ENCODE measurements at regions not wholly inside any gene's neighbourhood (a gene's known extent, or its start where the extent isn't known, plus 50 kb on each side); places are given as distances from the start of the nearest gene placed in this dataset.

DNA sequence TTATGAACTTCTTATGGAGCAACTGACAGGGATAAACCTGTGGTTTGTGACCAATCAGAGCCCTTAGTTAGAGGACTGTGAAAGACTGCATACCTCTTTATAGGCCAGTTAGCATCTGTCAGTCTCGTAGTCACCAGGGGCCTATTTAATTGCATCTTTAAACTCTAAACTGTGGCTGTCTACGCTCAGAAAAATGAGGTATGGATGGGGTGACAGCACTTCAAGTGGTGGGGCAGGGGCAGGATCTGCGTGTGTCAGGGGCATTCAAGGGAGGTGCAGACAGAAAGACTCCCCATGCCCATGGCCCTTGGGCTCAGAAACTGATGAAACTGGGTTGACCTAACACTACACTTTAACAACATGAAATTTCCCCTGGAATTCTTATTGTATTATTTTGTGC, 132.6 kb upstream of the TBCA start:
- no peak overlapping the region for H4K91ac ChIP-seq (ENCODE audit: insufficient read depth, low read depth, low read length)
- peaks cover 14% of the 10 kb centered on the region for H3K27me3 ChIP-seq (ENCODE audit: control insufficient read depth, insufficient read depth, low read length)
- H3K79me1 ChIP-seq (ENCODE audit: low read depth in 1 of 2, low read length in 2 of 2), result no peaks in the 10 kb centered on the region
- intact Hi-C loops (cut with micrococcal nuclease) (no loop called here), in situ Hi-C loops (cut with MboI; ENCODE audit: low sequenced_read_pairs) (no loop called here), dilution Hi-C loops (cut with HindIII; ENCODE audit: low sequenced_read_pairs, unreplicated experiment) (no loop called here)
- no peak overlapping the region for H3K4me2 ChIP-seq (ENCODE audit: low read depth, low read length)
- no peak overlapping the region for H3K9ac ChIP-seq (ENCODE audit: low read depth, low read length)
- H3K27ac ChIP-seq (ENCODE audit: insufficient read depth, low read length), result no peak overlapping the region
- H3K36me3 ChIP-seq (ENCODE audit: control insufficient read depth, insufficient read depth, low read length), result no peaks in the 10 kb centered on the region
- CTCF ChIA-PET, result no interaction called here
- no TSS peak for BruUV-seq (replicated peaks)
- TF ChIP-seq FOS (IDR thresholded peaks at IDR 0.05; ENCODE audit: low read depth, low read length) (no peak), NFE2L2 (IDR thresholded peaks at IDR 0.05; ENCODE audit: low read depth, low read length) (no peak), MXI1 (IDR thresholded peaks at IDR 0.05; ENCODE audit: borderline replicate concordance, low read depth, low read length) (no peak), CHD1 (IDR thresholded peaks at IDR 0.05; ENCODE audit: low read depth, low read length) (no peak), RAD21 (IDR thresholded peaks at IDR 0.05; ENCODE audit: low read length) (no peak), POLR2A (IDR thresholded peaks at IDR 0.05; ENCODE audit: low read depth, low read length) (no peak), RCOR1 (IDR thresholded peaks at IDR 0.05; ENCODE audit: insufficient replicate concordance, low read length) (no peak), RFX5 (IDR thresholded peaks at IDR 0.05; ENCODE audit: low read depth, low read length) (no peak), CEBPB (IDR thresholded peaks at IDR 0.05; ENCODE audit: low read depth, low read length) (no peak), BHLHE40 (IDR thresholded peaks at IDR 0.05; ENCODE audit: low read depth, low read length) (no peak), SMC3 (IDR thresholded peaks at IDR 0.05; ENCODE audit: low read depth, low read length) (no peak), MAZ (IDR thresholded peaks at IDR 0.05; ENCODE audit: borderline replicate concordance, low read depth, low read length) (no peak), MAFK (IDR thresholded peaks at IDR 0.05; ENCODE audit: low read depth, low read length) (no peak)
- TF ChIP-seq, protein P1, sequence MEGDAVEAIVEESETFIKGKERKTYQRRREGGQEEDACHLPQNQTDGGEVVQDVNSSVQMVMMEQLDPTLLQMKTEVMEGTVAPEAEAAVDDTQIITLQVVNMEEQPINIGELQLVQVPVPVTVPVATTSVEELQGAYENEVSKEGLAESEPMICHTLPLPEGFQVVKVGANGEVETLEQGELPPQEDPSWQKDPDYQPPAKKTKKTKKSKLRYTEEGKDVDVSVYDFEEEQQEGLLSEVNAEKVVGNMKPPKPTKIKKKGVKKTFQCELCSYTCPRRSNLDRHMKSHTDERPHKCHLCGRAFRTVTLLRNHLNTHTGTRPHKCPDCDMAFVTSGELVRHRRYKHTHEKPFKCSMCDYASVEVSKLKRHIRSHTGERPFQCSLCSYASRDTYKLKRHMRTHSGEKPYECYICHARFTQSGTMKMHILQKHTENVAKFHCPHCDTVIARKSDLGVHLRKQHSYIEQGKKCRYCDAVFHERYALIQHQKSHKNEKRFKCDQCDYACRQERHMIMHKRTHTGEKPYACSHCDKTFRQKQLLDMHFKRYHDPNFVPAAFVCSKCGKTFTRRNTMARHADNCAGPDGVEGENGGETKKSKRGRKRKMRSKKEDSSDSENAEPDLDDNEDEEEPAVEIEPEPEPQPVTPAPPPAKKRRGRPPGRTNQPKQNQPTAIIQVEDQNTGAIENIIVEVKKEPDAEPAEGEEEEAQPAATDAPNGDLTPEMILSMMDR (conservative IDR thresholded peaks at IDR 0.05; ENCODE audit: low read depth, low read length), result no peak
- TF ChIP-seq, protein P2, sequence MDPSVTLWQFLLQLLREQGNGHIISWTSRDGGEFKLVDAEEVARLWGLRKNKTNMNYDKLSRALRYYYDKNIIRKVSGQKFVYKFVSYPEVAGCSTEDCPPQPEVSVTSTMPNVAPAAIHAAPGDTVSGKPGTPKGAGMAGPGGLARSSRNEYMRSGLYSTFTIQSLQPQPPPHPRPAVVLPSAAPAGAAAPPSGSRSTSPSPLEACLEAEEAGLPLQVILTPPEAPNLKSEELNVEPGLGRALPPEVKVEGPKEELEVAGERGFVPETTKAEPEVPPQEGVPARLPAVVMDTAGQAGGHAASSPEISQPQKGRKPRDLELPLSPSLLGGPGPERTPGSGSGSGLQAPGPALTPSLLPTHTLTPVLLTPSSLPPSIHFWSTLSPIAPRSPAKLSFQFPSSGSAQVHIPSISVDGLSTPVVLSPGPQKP (IDR thresholded peaks at IDR 0.05; ENCODE audit: borderline replicate concordance, low read depth, low read length), result no peak
- TF ChIP-seq, protein P3, sequence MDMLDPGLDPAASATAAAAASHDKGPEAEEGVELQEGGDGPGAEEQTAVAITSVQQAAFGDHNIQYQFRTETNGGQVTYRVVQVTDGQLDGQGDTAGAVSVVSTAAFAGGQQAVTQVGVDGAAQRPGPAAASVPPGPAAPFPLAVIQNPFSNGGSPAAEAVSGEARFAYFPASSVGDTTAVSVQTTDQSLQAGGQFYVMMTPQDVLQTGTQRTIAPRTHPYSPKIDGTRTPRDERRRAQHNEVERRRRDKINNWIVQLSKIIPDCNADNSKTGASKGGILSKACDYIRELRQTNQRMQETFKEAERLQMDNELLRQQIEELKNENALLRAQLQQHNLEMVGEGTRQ (IDR thresholded peaks at IDR 0.05; ENCODE audit: low read depth, low read length), result no peak
- no peak overlapping the region for H3K18ac ChIP-seq (ENCODE audit: low read depth, low read length)
- POLR2A ChIA-PET (ENCODE audit: unreplicated experiment), result no interaction called here
- H4K20me1 ChIP-seq (ENCODE audit: insufficient read depth, low read length), result no peaks in the 10 kb centered on the region
- no peak overlapping the region for H4K8ac ChIP-seq (ENCODE audit: low read depth in 2 of 2, low read length in 2 of 2)
- no peaks in the 10 kb centered on the region; the same call in 1 of the 2 replicates for H3K9me3 ChIP-seq (ENCODE audit: control insufficient read depth, insufficient read depth, low read length)
- no peak overlapping the region for H3K14ac ChIP-seq (replicated peaks; ENCODE audit: low read depth, low read length)
- no peaks in the 10 kb centered on the region for H3K4me1 ChIP-seq (ENCODE audit: control insufficient read depth, insufficient read depth, low read length)
- no peak overlapping the region for H2BK15ac ChIP-seq (ENCODE audit: low read depth, low read length)
- ATAC-seq (ENCODE audit: low read depth) (no peak), DNase-seq (no peak)
- no peak overlapping the region for H2AK9ac ChIP-seq (replicated peaks; ENCODE audit: low read depth, low read length, poor library complexity)
- no peak overlapping the region for H4K5ac ChIP-seq (ENCODE audit: low read depth, low read length)
- H2AK5ac ChIP-seq (ENCODE audit: low read depth, low read length), result no peak overlapping the region
- no peak overlapping the region for H3K56ac ChIP-seq (ENCODE audit: extremely low read depth, insufficient read depth, low read length)
- no peak overlapping the region for H2BK120ac ChIP-seq (ENCODE audit: low read depth, low read length)
- no peak overlapping the region for H3K23ac ChIP-seq (ENCODE audit: low read depth, low read length)
- H2BK5ac ChIP-seq (ENCODE audit: low read depth, low read length, poor library complexity, severe bottlenecking), result no peak overlapping the region
- no peak overlapping the region for H3K4me3 ChIP-seq (ENCODE audit: insufficient read depth, low read depth, low read length)
- no peak overlapping the region for H2BK20ac ChIP-seq (ENCODE audit: low read depth, low read length)
- no peaks in the 10 kb centered on the region for H3K9me1 ChIP-seq (ENCODE audit: insufficient read depth, low read length)
- no peak overlapping the region for H2AFZ ChIP-seq (replicated peaks; ENCODE audit: low read length, poor library complexity)
- H3K4ac ChIP-seq (ENCODE audit: low read depth, low read length), result no peak overlapping the region
- no CpG with 5 or more reads among the region's 3 CpGs for WGBS, 2 experiments (ENCODE audit: extremely low coverage in 2 of 2, insufficient read length in 1 of 2)

Data from IMR-90 (cell line).